IPS DF 19.7 (cell line): ENCODE measurements at regions not wholly inside any gene's neighbourhood (a gene's known extent, or its start where the extent isn't known, plus 50 kb on each side); places are given as distances from the start of the nearest gene placed in this dataset.
"Not testable (repeated sequence)": the region's sequence is repeated elsewhere in the genome, so short reads cannot be mapped to it uniquely, and the experiment has no call there.

Experiments
- DNase-seq: peaks from one replicate; pipeline ENCODE4 v3.0.0-alpha.2; 2013; ENCODE audit warnings: low read depth, low spot score

DNA sequence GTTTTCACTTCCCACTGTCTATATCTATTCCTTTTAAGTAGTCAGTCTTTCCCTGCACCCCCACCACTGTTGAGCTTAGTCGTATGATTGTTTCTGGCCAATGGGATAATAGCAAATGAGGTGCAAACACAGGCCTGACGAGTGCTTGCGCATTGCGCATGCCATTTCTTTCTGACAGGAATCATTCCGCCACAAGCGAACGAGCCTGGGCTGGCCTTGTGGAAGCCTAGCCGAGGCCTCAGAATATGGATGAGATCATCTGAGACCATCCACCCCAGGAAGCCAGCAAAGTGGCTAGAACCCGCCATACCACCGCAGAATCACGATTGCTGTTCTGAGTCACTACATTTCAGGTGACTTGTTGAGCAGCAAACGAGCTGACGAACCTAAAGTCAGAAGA is 52.2 kb upstream of the PRL start:
- no peak for DNase-seq

DNA sequence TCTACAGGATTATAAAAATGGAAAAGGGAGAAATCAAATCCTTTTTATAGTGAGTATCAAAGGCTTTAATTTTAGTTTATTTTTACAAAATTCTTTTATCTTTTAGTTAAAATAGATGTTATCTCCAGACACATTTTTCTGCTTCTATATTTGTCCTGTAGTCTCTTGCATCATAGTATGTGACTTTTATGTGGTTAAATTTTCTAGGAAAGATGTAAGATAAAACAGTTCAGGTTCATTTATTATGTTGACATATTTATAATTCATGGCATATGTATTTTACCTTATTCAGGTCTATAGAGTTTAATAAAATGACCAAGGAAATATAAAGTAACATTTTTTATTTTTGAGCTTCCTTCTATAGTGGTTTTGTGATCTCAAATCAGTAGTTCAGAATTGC is 52.7 kb upstream of the PRL start:
- DNase-seq, result no peak

DNA sequence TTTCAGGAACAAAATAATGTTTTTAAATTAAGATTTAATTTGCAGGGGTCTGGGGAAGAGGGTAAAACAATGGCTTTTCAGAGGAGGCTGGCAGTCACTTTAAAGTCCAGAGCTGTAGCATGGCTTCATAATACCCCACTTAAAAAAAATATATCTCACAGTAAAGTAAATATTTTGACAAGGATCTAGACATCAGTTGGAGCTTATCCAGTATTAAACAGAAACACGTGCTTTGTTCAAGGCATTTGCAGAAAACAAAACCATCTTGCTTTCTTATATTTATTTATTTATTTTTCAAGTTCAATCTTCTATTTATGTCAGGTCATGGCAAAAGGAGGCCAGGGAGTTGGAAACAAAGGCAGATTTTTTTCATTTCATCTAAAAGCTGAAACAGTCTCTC is 53.3 kb upstream of the PRL start:
- no peak for DNase-seq

DNA sequence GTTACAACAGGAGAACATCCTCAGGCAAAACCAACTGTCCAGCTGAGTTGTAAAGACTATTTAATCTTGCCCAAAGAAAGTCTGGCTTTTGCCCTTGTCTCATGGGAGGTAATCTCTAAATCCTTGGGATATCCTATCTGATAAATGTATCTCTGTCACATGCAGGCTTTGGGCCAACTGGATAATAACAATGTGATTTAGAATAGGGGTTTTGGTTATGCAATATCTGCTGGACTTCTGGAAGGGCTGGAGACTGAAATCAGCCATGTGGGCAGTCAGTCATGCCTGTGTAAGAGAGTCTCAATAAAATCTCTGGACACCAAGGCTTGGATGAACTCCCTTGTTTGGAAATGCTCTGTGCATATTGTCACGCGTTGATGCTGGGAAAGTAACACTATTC is 56.3 kb upstream of the PRL start:
- no peak for DNase-seq

DNA sequence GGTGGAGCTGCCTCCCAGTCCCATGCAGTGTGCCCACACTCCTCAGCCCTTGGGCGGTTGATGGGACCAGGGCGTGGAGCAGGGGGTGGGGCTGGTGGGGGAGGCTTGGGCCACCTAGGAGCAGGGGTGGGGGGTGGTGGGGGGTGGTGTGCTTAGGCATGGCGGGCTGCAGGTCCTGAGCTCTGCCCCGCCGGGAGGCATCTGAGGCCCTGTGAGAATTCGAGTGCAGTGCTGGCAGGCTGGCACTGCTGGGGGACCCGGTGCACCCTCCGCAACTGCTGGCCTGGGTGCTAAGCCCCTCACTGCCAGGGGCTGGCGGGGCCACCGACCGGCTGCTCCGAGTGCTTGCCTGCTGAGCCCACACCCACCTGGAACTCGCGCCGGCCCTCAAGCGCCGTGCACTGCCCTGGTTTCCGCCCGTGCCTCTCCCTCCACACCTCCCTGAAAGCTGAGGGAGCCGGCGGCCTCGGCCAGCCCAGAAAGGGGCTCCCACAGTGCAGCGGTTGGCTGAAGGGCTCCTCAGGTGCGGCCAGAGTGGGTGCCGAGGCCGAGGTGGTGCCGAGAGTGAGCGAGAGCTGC is 59.6 kb upstream of the PRL start:
- no peak for DNase-seq

DNA sequence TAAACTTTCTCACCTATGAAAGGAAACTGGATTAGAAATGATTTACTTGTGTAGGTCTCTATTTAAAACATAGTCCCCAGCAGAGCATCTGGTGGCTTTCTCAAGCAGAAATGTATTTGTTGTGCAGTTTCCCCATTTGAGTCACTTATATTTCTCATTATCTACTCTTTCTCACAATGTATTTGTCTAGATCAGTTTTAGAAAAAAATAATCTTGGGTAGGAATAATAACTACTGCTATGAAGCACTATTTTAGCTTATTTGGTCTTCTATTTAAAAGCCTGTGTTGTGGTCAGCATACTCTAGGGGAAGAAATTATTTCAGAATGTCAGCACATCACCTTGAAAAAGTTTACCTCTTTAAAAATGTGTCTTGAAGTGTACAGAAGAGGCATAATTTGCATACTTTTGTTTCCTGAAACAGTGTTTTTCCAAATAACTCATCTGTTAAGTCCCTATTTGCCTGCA is 60.9 kb upstream of the PRL start:
- no peak for DNase-seq

DNA sequence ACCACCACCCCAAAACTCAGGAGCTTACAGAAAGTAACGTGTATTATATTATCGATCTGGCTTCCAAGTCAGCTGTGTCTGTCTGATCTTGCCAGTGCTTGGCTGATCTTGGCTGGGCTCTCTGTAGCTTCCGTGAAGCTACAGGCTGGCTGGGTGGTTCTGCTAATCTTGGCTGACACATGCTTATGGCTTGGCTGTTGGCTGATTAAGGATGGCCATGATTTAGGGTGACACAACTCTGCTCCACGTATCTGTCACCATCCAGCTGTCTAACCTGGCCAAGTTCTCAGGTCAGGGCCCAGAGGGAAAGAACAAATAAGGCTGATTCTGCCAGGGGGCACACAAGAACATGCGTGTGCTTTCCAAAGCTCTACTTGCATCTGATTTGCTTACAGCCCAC is 64.7 kb upstream of the PRL start:
- DNase-seq, result no peak

DNA sequence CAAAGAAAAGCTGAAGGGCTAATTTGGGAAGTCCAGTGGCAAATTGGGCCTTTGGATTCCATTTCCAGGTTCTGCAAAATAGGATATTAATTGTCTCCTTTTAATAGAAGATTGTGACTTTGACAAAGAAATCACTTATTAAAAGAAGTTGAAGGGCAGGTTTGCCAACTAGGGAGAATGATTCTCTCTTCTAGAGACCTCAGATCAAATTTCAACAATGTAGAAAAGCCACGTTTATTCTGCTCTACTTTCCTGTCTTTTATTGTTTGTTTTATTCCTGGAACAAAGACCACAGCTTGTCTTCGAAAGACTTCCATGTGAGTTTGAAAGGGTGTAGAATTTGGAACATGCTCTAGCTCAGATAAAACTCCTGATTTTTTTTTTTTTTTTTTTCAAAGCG is 65.5 kb upstream of the PRL start:
- no peak for DNase-seq

DNA sequence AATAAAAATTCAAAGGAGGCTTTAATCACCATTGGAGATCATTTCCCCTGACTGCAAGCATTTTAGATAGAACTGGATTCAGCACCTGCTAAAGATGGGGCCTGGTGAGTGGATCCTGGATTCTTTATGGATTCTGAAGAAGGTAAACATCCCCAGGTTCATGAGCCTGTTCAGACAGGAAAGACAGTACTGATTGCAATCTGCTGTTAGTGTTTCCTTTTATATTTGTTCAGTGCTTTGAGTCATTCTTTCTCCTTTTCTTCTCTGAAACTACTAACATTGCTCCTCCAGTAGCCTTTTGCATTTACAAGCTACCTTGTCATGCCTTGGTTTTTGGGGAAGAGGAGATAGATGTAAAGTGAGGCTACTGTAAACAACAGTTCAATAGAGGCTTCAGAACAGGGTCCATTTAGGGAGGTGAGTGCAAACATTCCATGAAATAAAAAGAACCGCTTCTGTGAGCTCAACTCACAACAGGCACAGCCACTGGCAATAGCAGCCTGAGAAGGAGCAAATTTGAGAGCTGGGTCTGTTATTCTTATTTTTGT is 66.4 kb upstream of the PRL start:
- DNase-seq, result no peak

DNA sequence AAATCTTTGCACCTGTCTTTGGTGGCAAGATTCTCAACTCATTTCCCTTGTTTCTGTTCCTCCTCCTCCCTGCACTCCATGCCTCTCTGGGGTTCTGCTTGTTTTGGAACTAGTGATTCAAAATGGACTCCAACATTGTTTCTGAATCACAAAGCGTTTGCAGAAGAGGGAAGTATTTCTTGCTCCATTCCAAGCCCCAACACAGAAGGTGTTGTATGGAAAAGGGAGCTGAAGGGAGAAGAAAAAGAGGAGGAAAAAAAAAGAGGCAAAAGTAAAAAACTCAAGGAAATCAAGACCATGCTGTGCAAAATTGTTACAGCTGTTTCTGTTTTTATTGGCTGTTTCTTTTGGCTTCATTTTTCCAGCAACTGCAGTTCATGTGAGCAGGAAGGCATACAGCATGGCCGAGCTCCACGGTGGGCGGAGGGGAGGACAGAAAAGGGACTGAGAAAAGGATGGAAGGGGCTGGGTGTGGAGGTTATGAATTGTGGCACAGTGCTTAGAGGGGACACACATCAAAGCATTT is 66.9 kb upstream of the PRL start:
- DNase-seq, result no peak

DNA sequence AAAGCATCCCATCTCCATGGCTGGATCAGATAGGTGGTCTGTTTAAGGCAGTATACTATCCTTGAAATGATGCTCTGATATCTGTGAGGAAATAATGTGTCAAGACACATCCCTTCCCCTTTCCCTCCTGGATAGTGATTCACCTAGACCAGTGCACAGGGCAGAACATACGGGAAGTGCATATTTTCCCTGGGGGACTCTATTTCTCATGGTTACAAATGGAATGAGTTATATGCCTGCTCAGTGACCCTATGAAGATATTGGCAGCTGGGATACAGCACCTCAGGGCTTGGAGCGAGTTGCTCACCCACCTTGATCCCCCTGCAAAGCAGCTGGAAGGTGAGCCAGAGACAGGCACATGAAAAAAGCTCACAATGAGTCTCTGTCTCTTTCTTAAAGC is 67.5 kb upstream of the PRL start:
- DNase-seq, result no peak

DNA sequence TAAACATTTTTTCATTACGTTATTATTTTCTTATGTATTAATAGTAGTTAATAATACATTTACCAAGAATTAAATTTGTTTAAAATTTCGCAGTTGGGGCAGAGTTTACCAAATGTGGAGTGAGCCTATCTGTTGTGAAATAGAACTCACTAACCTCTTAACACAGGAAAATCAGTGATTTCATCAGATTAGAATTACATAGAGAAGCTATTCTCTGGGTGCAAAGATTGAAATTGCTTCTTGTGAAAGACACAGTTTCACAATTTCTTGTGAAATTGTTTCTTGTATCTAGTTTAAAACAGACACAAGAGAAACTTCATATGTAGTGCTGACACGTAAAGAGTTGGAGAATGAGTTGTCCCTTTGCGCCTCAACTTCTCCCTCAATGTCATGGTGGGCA is 69.4 kb upstream of the PRL start:
- DNase-seq, result no peak

DNA sequence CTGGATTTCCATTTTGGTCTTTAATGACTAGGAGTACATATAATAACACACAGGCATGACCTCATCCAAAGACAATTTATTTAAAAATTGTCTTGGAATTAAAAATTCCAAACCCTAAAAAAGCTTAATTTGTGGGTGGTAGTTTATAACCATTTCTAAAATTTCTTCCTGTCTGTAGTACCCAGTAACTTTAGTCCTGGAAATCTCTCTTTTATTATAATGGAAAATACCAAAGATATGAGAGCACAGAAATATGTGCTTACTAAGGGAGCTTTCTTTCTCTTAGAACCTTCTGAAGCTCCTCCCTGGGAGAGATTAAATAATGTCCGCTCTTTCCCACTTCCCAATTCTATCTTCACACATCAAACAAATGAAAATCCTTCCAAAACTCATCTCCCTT is 70.5 kb upstream of the PRL start:
- DNase-seq, result no peak

DNA sequence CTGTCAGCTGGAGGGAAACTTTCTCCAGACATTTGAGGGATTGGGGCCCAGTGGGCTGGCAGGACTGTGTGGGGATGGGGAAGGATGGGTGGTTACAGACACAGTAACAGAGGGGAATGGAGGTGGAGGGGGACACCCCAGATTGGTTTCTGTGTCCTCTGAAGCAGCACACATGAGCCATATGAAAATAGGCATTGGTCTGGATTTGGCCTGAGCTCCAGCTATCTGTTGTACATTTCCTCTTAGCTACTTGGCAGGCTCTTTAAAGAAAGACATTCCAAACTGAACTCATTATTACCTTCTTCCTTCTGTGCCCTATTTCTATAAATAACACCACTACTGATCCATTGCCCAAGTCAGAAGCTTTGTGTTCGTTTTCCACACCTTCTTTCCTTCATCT is 72.0 kb upstream of the PRL start:
- DNase-seq, result no peak

DNA sequence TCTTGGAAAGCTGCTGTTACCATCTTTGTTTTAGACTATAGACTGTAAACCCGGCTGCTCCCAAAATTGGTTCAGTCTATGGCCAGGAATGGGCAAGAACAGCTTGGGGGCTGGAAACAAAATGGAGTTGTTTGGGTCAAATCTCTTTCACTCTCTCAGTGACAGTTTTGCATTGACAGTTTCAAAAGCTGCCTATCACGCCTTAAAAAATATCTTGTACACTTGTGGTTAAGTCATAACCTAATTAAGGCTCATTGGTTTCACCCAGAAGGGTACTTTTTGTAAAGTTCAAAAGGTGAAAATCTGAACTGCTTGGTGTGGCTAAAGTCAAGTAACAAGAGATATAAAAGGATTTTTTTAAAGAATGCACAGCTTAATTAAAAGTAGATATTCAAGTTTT is 76.1 kb upstream of the PRL start:
- no peak for DNase-seq

DNA sequence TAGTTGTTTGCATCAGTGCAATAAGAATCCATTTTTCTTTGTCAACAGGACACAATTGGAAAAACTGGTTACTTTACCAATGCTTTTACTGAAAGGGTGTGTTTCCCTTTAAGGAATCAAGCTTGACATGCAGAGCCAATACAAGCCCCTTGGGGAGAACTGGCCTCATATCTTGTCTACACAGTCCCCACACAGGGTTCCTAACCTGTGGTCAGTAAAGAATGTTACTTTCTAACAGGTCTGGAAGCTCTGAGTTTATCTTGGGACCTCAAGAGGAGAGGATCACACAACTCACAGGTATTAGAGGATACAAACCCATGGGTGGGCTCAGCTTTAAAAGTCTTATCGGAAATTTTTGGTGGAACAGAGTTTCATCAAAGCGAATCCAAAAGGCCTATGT is 78.1 kb upstream of the PRL start:
- DNase-seq, result not testable (repeated sequence)

DNA sequence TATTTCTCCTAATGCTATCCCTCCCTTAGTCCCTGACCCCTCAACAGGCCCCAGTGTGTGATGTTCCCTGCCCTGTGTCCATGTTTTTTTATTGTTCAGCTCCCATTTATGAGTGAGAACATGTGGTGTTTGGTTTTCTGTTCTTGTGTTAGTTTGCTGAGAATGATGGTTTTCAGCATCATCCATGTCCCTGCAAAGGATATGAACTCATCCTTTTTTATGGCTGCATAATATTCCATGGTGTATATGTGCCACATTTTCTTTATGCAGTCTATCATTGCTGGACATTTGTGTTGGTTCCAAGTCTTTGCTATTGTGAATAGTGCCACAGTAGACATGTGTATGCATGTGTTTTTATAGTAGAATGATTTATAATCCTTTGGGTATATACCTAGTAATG is 79.5 kb upstream of the PRL start:
- not testable (repeated sequence) for DNase-seq

DNA sequence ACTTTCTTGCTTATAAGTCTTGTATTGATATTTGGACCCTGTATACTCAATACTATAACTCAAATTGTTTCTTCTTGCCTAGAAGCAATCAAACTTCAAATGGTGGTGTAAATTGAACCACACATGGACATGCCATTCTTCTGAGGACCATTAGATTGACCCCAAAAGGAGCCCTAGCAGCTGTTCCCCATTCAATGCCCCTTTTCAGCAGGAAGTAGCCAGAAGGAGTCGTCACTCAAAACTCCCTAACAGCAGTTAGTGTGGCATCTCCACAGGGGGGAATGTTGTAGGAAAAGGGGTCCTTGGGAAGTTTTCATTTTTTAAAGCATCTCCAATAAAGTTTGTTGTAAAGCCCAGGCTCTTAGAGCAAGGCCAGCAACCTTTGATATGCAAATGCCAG is 81.7 kb upstream of the PRL start:
- DNase-seq, result not testable (repeated sequence)

DNA sequence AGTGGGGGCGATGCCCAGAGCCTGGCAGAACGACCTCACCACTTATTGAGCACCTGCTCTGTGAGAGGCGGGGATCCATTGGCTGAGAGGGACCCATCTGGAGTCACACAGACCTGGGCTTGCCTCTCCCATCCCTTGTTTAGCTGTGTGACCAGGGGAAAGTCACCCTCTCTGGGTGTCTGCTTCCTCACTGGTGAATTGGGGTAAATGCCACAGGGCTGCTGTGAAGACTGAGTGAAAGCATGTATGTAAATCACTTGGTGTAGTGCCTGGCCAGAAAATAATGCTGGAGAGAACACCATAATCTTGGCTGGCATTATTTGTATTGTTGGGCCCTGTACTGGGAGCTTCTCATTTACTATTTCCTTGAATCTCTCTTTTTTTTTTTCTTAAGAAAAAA is 83.4 kb upstream of the PRL start:
- no peak for DNase-seq

DNA sequence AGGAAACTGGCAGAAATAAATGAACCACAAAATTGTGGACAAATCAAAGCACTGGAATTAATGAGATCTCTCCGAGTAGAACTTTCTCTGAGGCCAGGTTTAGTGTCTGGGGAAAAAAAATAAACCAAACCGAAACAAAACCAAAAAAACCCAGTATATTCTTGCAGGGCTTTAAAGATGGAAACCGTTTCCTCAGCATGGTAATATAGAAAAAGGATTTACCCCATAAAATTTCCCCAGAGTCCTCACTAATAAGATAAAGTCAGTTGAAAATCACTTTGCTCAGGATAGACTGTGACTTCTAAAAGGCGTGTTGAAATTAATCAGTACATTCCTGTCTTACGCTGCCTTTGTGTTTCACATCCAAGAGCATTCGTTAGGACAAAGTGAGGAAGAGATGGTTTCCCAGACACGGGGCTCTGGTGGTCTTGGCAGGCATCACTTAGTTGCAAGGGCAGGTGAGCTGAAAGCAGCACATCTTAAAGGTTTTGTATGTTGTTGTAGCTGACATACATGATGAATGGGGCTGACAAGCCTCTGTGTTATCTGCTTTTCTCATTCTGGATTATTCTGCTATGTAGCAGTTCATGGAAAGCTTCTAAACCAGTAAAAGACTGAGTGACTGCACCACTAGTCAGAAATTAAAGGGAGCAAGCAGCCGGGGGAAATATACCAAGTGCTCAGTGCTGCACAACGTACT is 85.2 kb upstream of the PRL start:
- DNase-seq, result no peak

DNA sequence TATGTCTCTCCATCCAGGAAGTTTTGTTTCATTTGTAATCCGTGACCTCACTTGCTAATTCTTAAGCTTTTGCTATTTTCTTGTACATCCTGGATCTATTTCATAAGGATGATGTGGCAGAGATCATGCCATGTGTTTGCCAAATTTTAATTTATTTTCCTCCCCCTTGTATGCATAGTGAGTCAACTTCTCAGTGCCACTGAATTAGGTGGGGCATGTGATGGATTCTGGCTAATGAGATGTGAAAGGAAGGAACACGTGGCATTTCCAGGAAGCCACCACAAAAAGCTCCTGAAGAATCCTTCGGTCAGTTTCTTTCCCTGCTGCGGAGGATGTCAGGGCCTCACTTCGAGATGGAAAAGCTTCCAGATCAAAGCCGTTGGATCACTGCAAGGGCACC is 86.2 kb upstream of the PRL start:
- DNase-seq, result no peak

DNA sequence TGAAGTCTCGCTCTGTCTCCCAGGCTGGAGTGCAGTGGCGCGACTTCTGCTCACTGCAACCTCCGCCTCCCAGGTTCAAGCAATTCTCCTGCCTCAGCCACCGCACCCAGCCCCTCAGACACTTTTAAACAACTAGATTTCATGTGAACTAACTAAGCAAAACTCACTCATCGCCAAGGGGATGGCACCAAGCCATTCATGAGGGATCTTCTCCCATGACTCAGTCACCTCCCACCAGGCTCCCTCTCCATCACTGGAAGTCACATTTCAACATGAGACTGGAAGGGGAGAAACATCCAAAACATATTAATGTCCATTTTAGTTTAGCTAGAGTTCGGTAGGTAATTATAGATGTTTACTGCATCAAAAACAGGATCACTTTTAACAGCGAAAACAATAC is 95.9 kb upstream of the PRL start:
- no peak for DNase-seq

DNA sequence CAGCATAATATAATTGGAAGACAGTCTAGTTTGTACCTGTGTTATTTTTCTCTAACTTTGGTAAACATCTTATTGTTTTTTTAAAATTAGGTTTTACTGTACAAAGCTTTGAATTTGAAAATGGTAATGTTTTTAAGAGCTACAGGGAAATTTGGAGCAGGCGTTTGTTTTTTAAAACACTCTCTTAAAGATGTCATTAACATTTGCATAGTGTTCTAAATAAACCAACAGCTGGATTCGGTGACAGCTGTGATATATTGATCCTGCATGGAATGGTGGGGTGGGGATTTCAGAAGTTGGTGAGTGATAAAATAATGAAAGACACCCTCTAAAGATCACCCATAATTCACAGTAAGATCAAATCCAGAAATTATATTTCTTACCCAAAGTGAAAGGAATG is 97.9 kb upstream of the PRL start:
- DNase-seq, result no peak
